Testis (tissue), 2 donors: ENCODE measurements at regions not wholly inside any gene's neighbourhood (a gene's known extent, or its start where the extent isn't known, plus 50 kb on each side); places are given as distances from the start of the nearest gene placed in this dataset.

Experiments used
- POLR2A ChIP-seq: fragments of 450-650 bp; IDR thresholded peaks from one replicate; pipeline ENCODE4 v1.6.1; 2017; ENCODE audit warnings: antibody characterized with exemption, mild to moderate bottlenecking, moderate library complexity
- TF ChIP-seq, protein P1 (sequence below), 3 experiments: fragments of 450-650 bp in 2 of 3; fragments of 200-600 bp in 1 of 3; sonication (generic) in 1 of 3; IDR thresholded peaks; one replicate each; pipeline ENCODE4 v1.5.1; 2016 to 2019; ENCODE audit warnings: antibody characterized with exemption in 3 of 3, mild to moderate bottlenecking in 2 of 3, moderate library complexity in 1 of 3

DNA sequence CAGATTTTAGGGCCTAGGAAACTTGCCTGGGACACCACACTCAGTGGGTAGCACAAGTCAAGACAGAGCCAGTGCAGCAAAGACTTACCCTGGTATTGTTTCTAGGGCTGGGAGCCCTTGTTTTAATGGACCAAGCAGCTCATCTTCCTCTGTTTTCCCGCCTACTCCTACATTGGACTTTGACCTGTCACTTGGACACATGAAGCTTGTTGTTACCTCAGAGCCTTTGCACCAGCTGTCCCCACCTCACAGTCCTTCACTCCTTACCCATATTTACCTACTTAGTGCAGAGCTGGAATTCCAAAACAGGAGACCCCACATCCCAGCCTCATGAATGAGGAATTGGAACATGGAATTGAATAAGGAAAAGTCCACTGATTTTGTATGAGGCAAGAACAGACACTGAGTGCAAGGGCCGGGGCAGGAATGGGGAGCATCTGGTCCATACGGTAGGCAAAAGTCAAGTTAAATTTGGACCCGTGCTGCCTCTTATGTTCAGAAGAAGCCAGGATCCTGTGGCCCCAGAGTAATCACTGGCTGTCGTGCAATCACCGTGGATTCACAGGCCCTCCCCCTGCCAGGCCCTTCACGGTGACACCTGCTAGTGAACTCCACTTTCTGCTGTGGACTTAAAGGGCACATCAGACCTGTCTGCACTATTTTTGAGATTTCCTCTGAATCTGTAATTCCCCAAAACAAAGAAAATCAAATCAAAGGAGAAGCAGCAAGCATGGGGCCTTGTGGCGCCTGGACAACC is 236.9 kb upstream of the PMEPA1 start:
- TF ChIP-seq, protein P1, sequence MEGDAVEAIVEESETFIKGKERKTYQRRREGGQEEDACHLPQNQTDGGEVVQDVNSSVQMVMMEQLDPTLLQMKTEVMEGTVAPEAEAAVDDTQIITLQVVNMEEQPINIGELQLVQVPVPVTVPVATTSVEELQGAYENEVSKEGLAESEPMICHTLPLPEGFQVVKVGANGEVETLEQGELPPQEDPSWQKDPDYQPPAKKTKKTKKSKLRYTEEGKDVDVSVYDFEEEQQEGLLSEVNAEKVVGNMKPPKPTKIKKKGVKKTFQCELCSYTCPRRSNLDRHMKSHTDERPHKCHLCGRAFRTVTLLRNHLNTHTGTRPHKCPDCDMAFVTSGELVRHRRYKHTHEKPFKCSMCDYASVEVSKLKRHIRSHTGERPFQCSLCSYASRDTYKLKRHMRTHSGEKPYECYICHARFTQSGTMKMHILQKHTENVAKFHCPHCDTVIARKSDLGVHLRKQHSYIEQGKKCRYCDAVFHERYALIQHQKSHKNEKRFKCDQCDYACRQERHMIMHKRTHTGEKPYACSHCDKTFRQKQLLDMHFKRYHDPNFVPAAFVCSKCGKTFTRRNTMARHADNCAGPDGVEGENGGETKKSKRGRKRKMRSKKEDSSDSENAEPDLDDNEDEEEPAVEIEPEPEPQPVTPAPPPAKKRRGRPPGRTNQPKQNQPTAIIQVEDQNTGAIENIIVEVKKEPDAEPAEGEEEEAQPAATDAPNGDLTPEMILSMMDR (IDR thresholded peaks at IDR 0.05): no peak
- TF ChIP-seq POLR2A: no peak
